RWPE1 (cell line): ENCODE measurements at regions not wholly inside any gene's neighbourhood (a gene's known extent, or its start where the extent isn't known, plus 50 kb on each side); places are given as distances from the start of the nearest gene placed in this dataset.

Source experiments
- CTCF ChIA-PET: fragments of 350-600 bp; sonication (Branson Sonifier 250); formaldehyde crosslinking; extraction: SDS; loops from one replicate; lab custom pipeline; 2021; lab: Yijun Ruan, JAX
- POLR2A ChIA-PET: fragments of 400-600 bp; formaldehyde crosslinking; extraction: SDS; loops from one replicate; lab custom pipeline; 2020; ENCODE audit warnings: antibody characterized with exemption; ENCODE audit not compliant: low non-redundant PET; lab: Yijun Ruan, JAX
- DNase-seq: peaks from one replicate; pipeline ENCODE4 v3.0.0; 2012; ENCODE audit warnings: low spot score
- H3K27ac ChIP-seq: fragments of 450-650 bp; 2 replicates; pipeline ENCODE4 v1.5.1; 2017
- TF ChIP-seq, protein P1 (sequence below): fragments of 450-650 bp; conservative IDR thresholded peaks from 2 replicates; pipeline ENCODE4 v1.5.1; 2017; ENCODE audit warnings: low read depth, mild to moderate bottlenecking

GRCh38 chr2:81528852-81529480, 1224.4 kb upstream of the LRRTM1 start:
- H3K27ac ChIP-seq, result no peak overlapping the region
- CTCF ChIA-PET, result interaction anchor here (0.7 kb wide), 1 partner anchor 15 kb away, joined by 3 read pairs; no protein-coding TSS in a partner anchor
- no peak for DNase-seq
- POLR2A ChIA-PET, result no interaction called here
- TF ChIP-seq, protein P1, sequence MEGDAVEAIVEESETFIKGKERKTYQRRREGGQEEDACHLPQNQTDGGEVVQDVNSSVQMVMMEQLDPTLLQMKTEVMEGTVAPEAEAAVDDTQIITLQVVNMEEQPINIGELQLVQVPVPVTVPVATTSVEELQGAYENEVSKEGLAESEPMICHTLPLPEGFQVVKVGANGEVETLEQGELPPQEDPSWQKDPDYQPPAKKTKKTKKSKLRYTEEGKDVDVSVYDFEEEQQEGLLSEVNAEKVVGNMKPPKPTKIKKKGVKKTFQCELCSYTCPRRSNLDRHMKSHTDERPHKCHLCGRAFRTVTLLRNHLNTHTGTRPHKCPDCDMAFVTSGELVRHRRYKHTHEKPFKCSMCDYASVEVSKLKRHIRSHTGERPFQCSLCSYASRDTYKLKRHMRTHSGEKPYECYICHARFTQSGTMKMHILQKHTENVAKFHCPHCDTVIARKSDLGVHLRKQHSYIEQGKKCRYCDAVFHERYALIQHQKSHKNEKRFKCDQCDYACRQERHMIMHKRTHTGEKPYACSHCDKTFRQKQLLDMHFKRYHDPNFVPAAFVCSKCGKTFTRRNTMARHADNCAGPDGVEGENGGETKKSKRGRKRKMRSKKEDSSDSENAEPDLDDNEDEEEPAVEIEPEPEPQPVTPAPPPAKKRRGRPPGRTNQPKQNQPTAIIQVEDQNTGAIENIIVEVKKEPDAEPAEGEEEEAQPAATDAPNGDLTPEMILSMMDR, result no peak

DNA sequence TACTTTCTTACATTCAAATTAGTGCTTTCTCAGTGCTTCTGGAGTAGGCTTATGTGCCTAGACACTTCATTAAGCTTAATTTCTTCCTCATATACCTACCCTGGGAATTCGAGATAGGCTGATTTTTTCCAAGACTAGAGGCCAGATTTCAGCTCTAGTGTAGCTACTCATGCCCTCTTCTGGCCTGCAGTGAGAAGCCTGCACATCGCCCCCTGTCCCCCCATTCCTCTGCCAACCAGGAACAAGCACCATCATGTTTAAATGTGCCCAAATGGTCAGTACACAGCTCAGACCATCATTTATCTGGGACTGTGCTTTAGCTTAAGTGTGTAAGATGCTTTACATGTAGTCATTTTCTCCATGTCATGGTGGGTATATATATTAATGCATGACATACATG, 1218.8 kb upstream of the LRRTM1 start:
- CTCF ChIA-PET, result no interaction called here
- TF ChIP-seq, protein P1, result no peak
- POLR2A ChIA-PET, result no interaction called here
- no peak overlapping the region for H3K27ac ChIP-seq
- no peak for DNase-seq

DNA sequence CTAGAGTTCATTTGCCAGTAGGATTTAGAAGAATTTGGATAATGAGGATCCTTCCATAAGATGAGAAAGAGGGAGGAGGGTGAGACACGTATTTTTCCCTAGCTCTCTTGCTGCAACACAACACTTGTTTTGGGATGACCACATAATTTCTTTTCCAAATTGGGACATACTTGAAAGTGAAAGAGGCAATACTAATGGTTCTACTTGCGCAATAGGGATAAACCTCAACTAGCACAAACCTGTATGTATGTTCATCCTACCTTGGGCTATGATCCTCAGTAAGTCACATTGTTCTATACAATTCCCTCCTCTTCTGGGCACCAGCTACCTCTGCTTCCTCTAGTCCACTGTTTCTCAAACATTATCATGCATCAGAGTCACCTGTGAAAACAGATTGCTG, 1208.8 kb upstream of the LRRTM1 start:
- POLR2A ChIA-PET, result no interaction called here
- TF ChIP-seq, protein P1, result no peak
- no peak for DNase-seq
- CTCF ChIA-PET, result no interaction called here
- no peak overlapping the region for H3K27ac ChIP-seq

DNA sequence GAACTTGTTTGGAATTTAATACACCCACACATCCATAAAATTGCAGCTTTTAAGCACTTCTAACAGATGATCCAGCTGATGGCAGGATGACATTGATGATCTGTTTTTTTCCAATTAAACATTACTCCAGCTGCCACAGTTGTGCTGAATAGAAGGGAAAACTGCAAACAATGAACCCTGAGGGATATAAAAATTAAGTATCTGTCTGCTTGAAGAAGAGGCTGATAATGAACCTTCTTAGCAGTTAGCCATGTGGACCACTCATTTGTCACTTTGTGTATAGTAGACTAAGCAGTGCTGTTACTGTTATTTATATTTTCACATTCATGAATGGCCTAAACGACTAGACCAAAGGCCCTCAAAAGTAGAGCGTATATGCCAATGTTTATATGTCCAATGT, 1201.0 kb upstream of the LRRTM1 start:
- TF ChIP-seq, protein P1, result no peak
- POLR2A ChIA-PET, result no interaction called here
- CTCF ChIA-PET, result no interaction called here
- no peak overlapping the region for H3K27ac ChIP-seq
- no peak for DNase-seq

DNA sequence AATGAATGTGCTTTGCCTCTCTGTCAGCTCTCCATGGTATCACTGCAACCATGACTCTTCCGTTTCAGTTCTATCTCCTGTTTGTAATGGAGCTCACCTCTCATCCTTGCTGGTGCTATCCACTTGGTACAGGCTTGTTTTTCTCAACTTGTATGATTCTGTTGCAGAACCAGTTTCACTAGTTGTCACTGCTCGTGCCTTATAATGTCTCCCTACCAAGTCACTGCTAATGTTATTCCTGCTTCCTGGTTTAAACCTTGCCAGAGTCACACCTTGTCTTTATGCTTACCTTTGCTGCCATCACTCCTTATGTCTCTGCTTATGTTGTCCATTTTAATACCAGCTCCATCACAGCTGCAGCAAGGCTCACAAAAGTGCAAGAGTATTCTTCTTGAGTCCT, 1191.0 kb upstream of the LRRTM1 start:
- ChIA-PET POLR2A (no interaction called here), CTCF (interaction anchor here (0.6 kb wide), 1 partner anchor 82 kb away, joined by 3 read pairs; no protein-coding TSS in a partner anchor)
- TF ChIP-seq, protein P1, result no peak
- no peak for DNase-seq
- H3K27ac ChIP-seq, result no peak overlapping the region

DNA sequence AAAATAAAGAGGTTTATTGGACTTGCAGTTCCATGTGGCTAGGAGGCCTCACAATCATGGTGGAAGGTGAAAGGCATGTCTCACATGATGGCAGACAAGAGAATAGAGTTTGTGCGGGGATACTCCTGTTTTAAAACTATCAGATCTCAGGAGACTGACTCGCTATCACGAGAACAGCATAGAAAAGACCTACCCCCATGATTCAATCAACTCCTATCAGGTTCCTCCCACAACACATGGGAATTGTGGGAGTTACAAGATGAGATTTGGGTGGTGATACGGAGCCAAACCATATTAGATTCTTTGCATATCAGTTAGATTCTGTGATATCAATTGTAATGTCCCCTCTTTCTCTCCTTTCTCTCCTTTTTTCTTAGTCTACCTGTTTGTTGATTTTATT, 1178.7 kb upstream of the LRRTM1 start:
- ChIA-PET POLR2A (no interaction called here), CTCF (no interaction called here)
- no peak overlapping the region for H3K27ac ChIP-seq
- no peak for DNase-seq
- TF ChIP-seq, protein P1, result no peak
